Neuronal stem cell (in vitro differentiated cells): ENCODE measurements at regions not wholly inside any gene's neighbourhood (a gene's known extent, or its start where the extent isn't known, plus 50 kb on each side); places are given as distances from the start of the nearest gene placed in this dataset.

Source experiments
- DNase-seq: peaks from one replicate; pipeline ENCODE4 v3.0.0-alpha.2; 2013; ENCODE audit warnings: low spot score
- H2AFZ ChIP-seq: one replicate; pipeline ENCODE4 v1.6.1; 2013; ENCODE audit warnings: mild to moderate bottlenecking, low read length, inconsistent platforms
- H2AK5ac ChIP-seq: 2 replicates; pipeline ENCODE4 v1.6.1; 2013; ENCODE audit warnings: low read depth, mild to moderate bottlenecking, inconsistent platforms, low read length, moderate library complexity, mixed read lengths
- H2BK120ac ChIP-seq: 2 replicates; pipeline ENCODE4 v1.6.1; 2013; ENCODE audit warnings: low read depth, mild to moderate bottlenecking, inconsistent platforms, low read length, moderate library complexity, mixed read lengths
- H2BK12ac ChIP-seq: one replicate; pipeline ENCODE4 v1.6.1; 2013; ENCODE audit warnings: low read length, inconsistent platforms
- H2BK15ac ChIP-seq: 2 replicates; pipeline ENCODE4 v1.6.1; 2013; ENCODE audit warnings: mild to moderate bottlenecking, low read length, inconsistent platforms, mixed read lengths
- H2BK5ac ChIP-seq: one replicate; pipeline ENCODE4 v1.6.1; 2013; ENCODE audit warnings: inconsistent platforms, mild to moderate bottlenecking, low read length, moderate library complexity
- H3K14ac ChIP-seq: one replicate; pipeline ENCODE4 v1.6.1; 2013; ENCODE audit warnings: low read length, inconsistent platforms
- H3K18ac ChIP-seq: 2 replicates; pipeline ENCODE4 v1.6.1; 2013; ENCODE audit warnings: low read length, inconsistent platforms
- H3K23ac ChIP-seq: 2 replicates; pipeline ENCODE4 v1.6.1; 2013; ENCODE audit warnings: low read depth, mild to moderate bottlenecking, mixed read lengths, low read length, inconsistent platforms; ENCODE audit not compliant: poor library complexity
- H3K27ac ChIP-seq: replicated peaks from 3 replicates; pipeline ENCODE4 v1.5.1; 2013; ENCODE audit warnings: low read length, inconsistent platforms
- H3K27me3 ChIP-seq, 3 experiments: 2 replicates each; pipeline ENCODE4 v1.6.1; 2013; ENCODE audit warnings: low read length in 3 of 3, mild to moderate bottlenecking in 2 of 3, inconsistent platforms in 1 of 3, low read depth in 1 of 3, mixed read lengths in 1 of 3, moderate library complexity in 1 of 3; ENCODE audit not compliant: control insufficient read depth in 3 of 3, insufficient read depth in 3 of 3
- H3K36me3 ChIP-seq, 2 donors: replicated peaks in 1 of 2; 2 replicates each; pipeline ENCODE4 v1.6.1; 2013; ENCODE audit warnings: low read length in 2 of 2; ENCODE audit not compliant: control insufficient read depth in 2 of 2, insufficient read depth in 2 of 2
- H3K4ac ChIP-seq: 2 replicates; pipeline ENCODE4 v1.6.1; 2013; ENCODE audit warnings: inconsistent platforms, mild to moderate bottlenecking, low read length, moderate library complexity
- H3K4me1 ChIP-seq, 2 donors: 1 replicate in 1 of 2; 2 replicates in 1 of 2; pipeline ENCODE4 v1.6.1; 2013; ENCODE audit warnings: low read length in 2 of 2, low read depth in 1 of 2; ENCODE audit not compliant: control insufficient read depth in 2 of 2, insufficient read depth in 1 of 2
- H3K4me2 ChIP-seq: one replicate; pipeline ENCODE4 v1.6.1; 2013; ENCODE audit warnings: mild to moderate bottlenecking, low read length, inconsistent platforms; ENCODE audit not compliant: insufficient read depth, poor library complexity, severe bottlenecking
- H3K4me3 ChIP-seq, 2 donors: 2 replicates each; pipeline ENCODE4 v1.5.1; 2013; ENCODE audit warnings: low read length in 2 of 2, mild to moderate bottlenecking in 2 of 2, inconsistent platforms in 1 of 2, moderate library complexity in 1 of 2
- H3K79me1 ChIP-seq: one replicate; pipeline ENCODE4 v1.6.1; 2013; ENCODE audit warnings: low read depth, mild to moderate bottlenecking, inconsistent platforms, low read length, moderate library complexity
- H3K9ac ChIP-seq: one replicate; pipeline ENCODE4 v1.6.1; 2013; ENCODE audit warnings: mild to moderate bottlenecking, low read depth, low read length, inconsistent platforms; ENCODE audit not compliant: poor library complexity
- H3K9me3 ChIP-seq, 2 donors: replicated peaks in 1 of 2; 2 replicates each; pipeline versions ENCODE3 to v1.6.1; 2013; ENCODE audit warnings: low read length in 2 of 2, mild to moderate bottlenecking in 2 of 2, inconsistent platforms in 1 of 2, low read depth in 1 of 2, mixed read lengths in 1 of 2, moderate library complexity in 1 of 2; ENCODE audit not compliant: control insufficient read depth in 2 of 2, insufficient read depth in 1 of 2
- H4K8ac ChIP-seq: one replicate; pipeline ENCODE4 v1.6.1; 2013; ENCODE audit warnings: low read depth, mild to moderate bottlenecking, inconsistent platforms, low read length, moderate library complexity
- H4K91ac ChIP-seq: one replicate; pipeline ENCODE4 v1.6.1; 2013; ENCODE audit warnings: low read length, low read depth, mild to moderate bottlenecking, inconsistent platforms; ENCODE audit not compliant: poor library complexity
- WGBS, 2 donors: extraction: QIAGEN DNeasy Blood & Tissue Kit; methylation state at CpG; one replicate each; pipeline ENCODE4 v1.1.7; 2013; ENCODE audit warnings: missing lambda C conversion rate in 2 of 2, mixed read lengths in 1 of 2; ENCODE audit not compliant: insufficient read length in 2 of 2, insufficient replicate concordance in 1 of 2; ENCODE audit errors: extremely low coverage in 2 of 2; 5-methylcytosine and 5-hydroxymethylcytosine counted together

- no peak overlapping the region for H3K27ac ChIP-seq
- no peak overlapping the region for H3K4me2 ChIP-seq
- H2BK5ac ChIP-seq, result no peak overlapping the region
- H4K8ac ChIP-seq, result no peak overlapping the region
- no peaks in the 10 kb centered on the region for H3K27me3 ChIP-seq
- peaks cover 4% of the 10 kb centered on the region for H3K79me1 ChIP-seq
- H2BK15ac ChIP-seq, result no peak overlapping the region
- H3K23ac ChIP-seq, result no peak overlapping the region
- no peaks in the 10 kb centered on the region for H3K36me3 ChIP-seq
- no peak overlapping the region for H2BK12ac ChIP-seq
- DNase-seq, result no peak
- H3K14ac ChIP-seq, result no peak overlapping the region
- no peak overlapping the region for H3K4me3 ChIP-seq
- no peaks in the 10 kb centered on the region for H3K4me1 ChIP-seq
- H4K91ac ChIP-seq, result no peak overlapping the region
- H2AFZ ChIP-seq, result no peak overlapping the region
- no peaks in the 10 kb centered on the region for H3K9me3 ChIP-seq
- WGBS, 2 donors, result no CpG with 5 or more reads among the region's 7 CpGs
- H2AK5ac ChIP-seq, result no peak overlapping the region
- H2BK120ac ChIP-seq, result no peak overlapping the region
- H3K18ac ChIP-seq, result no peak overlapping the region
- H3K9ac ChIP-seq, result no peak overlapping the region
- H3K4ac ChIP-seq, result no peak overlapping the region
These were observed 533.4 kb downstream of the TCERG1L start for GRCh38 chr10:130778166-130778545.

- Histone ChIP-seq H3K4ac (no peak overlapping the region), H3K27me3 (no peaks in the 10 kb centered on the region), H4K8ac (no peak overlapping the region), H2BK15ac (no peak overlapping the region), H2AK5ac (no peak overlapping the region), H3K4me2 (no peak overlapping the region), H3K18ac (no peak overlapping the region), H3K9me3 (no peaks in the 10 kb centered on the region), H3K36me3 (no peaks in the 10 kb centered on the region), H3K9ac (peak overlapping the region; percentile 5), H3K23ac (no peak overlapping the region), H3K14ac (no peak overlapping the region), H2BK120ac (no peak overlapping the region), H3K4me1 (no peaks in the 10 kb centered on the region), H3K79me1 (peaks cover 4% of the 10 kb centered on the region), H3K4me3 (no peak overlapping the region), H2BK5ac (no peak overlapping the region), H3K27ac (no peak overlapping the region), H2BK12ac (no peak overlapping the region), H2AFZ (no peak overlapping the region), H4K91ac (no peak overlapping the region)
- DNase-seq, result no peak
- WGBS, 2 donors, result no CpG with 5 or more reads among the region's 9 CpGs
These were observed 530.8 kb downstream of the TCERG1L start for GRCh38 chr10:130780763-130781162.

GRCh38 chr10:130781206-130781605 is 530.3 kb downstream of the TCERG1L start:
- H2BK120ac ChIP-seq, result no peak overlapping the region
- no peaks in the 10 kb centered on the region for H3K9me3 ChIP-seq
- H3K4ac ChIP-seq, result no peak overlapping the region
- no CpG with 5 or more reads among the region's 8 CpGs for WGBS, 2 donors
- H3K79me1 ChIP-seq, result peaks cover 4% of the 10 kb centered on the region
- H2AK5ac ChIP-seq, result no peak overlapping the region
- H3K18ac ChIP-seq, result no peak overlapping the region
- no peaks in the 10 kb centered on the region for H3K27me3 ChIP-seq
- no peaks in the 10 kb centered on the region for H3K4me1 ChIP-seq
- H3K23ac ChIP-seq, result no peak overlapping the region
- H3K4me2 ChIP-seq, result no peak overlapping the region
- no peak overlapping the region for H4K91ac ChIP-seq
- no peak overlapping the region for H4K8ac ChIP-seq
- H3K36me3 ChIP-seq, result no peaks in the 10 kb centered on the region
- peak overlapping the region; percentile 5 for H3K9ac ChIP-seq
- H2BK5ac ChIP-seq, result no peak overlapping the region
- no peak overlapping the region for H3K27ac ChIP-seq
- no peak overlapping the region for H3K14ac ChIP-seq
- H2AFZ ChIP-seq, result no peak overlapping the region
- H2BK15ac ChIP-seq, result no peak overlapping the region
- no peak for DNase-seq
- H3K4me3 ChIP-seq, result peak overlapping the region in 1 of 2 donors; percentile 62
- H2BK12ac ChIP-seq, result no peak overlapping the region

GRCh38 chr10:130781623-130782022 is 529.9 kb downstream of the TCERG1L start:
- H2BK15ac ChIP-seq, result no peak overlapping the region
- no peak overlapping the region for H2BK12ac ChIP-seq
- H3K4ac ChIP-seq, result no peak overlapping the region
- peak overlapping the region; percentile 49 for H3K23ac ChIP-seq
- H3K9ac ChIP-seq, result peak overlapping the region; percentile 10
- H2AFZ ChIP-seq, result no peak overlapping the region
- no peaks in the 10 kb centered on the region for H3K9me3 ChIP-seq
- H3K4me3 ChIP-seq, result no peak overlapping the region
- H3K36me3 ChIP-seq, result no peaks in the 10 kb centered on the region
- H3K4me1 ChIP-seq, result no peaks in the 10 kb centered on the region
- H3K18ac ChIP-seq, result no peak overlapping the region
- H3K79me1 ChIP-seq, result peaks cover 4% of the 10 kb centered on the region
- H2BK5ac ChIP-seq, result no peak overlapping the region
- H2BK120ac ChIP-seq, result no peak overlapping the region
- no peaks in the 10 kb centered on the region for H3K27me3 ChIP-seq
- H3K14ac ChIP-seq, result peak overlapping the region; percentile 57
- H3K27ac ChIP-seq, result no peak overlapping the region
- H3K4me2 ChIP-seq, result no peak overlapping the region
- H4K8ac ChIP-seq, result no peak overlapping the region
- WGBS, 2 donors, result no CpG with 5 or more reads among the region's 7 CpGs
- no peak overlapping the region for H2AK5ac ChIP-seq
- H4K91ac ChIP-seq, result no peak overlapping the region
- no peak for DNase-seq
